ENCODE measurements at regions not wholly inside any gene's neighbourhood (a gene's known extent, or its start where the extent isn't known, plus 50 kb on each side); places are given as distances from the start of the nearest gene placed in this dataset.

- TF ChIP-seq EZH2 (IDR thresholded peaks at IDR 0.05) (no peak), POLR2A (IDR thresholded peaks at IDR 0.05; ENCODE audit: borderline replicate concordance, extremely low read depth, insufficient read depth, insufficient read length) (no peak), CTCF (IDR thresholded peaks at IDR 0.05 in 2 of 3, conservative IDR thresholded peaks at IDR 0.05 in 1 of 3; ENCODE audit: borderline replicate concordance in 1 of 3, insufficient read depth in 1 of 3, low read depth in 2 of 3, low read length in 2 of 3) (no peak), REST (IDR thresholded peaks at IDR 0.05; ENCODE audit: low read depth) (no peak)
Observed at GRCh38 chr15:46703871-46704637, 1013.3 kb upstream of the SEMA6D start.

All from HCT116 (cell line).